ENCODE measurements at regions not wholly inside any gene's neighbourhood (a gene's known extent, or its start where the extent isn't known, plus 50 kb on each side); places are given as distances from the start of the nearest gene placed in this dataset.

- H3K9me3 ChIP-seq: no peaks in the 10 kb centered on the region
- WGBS, 5 donors: 60 to 94% (median 83%) methylated on average over 3 of the region's 3 CpGs
Observed at GRCh38 chr2:22616031-22616430, 768.9 kb upstream of the KLHL29 start.

GRCh38 chr2:22623620-22624019 is 761.4 kb upstream of the KLHL29 start:
- 50 to 75% (median 69%) methylated on average over 3 of the region's 3 CpGs for WGBS, 5 donors
- TF ChIP-seq POLR2A (IDR thresholded peaks at IDR 0.05): no peak
- TF ChIP-seq EP300 (IDR thresholded peaks at IDR 0.05): no peak
- no peak for TF ChIP-seq CTCF (IDR thresholded peaks at IDR 0.05)
- no peak for TF ChIP-seq POLR2AphosphoS5 (IDR thresholded peaks at IDR 0.05)
- intact Hi-C loops (cut with DNase I; ENCODE audit: low total_unique reads): no loop called here

More at GRCh38 chr2:22616031-22616430, 768.9 kb upstream of the KLHL29 start:
- Histone ChIP-seq H3K4me3 (no peak overlapping the region), H3K27ac (no peak overlapping the region), H3K4me1 (no peaks in the 10 kb centered on the region), H3K36me3 (no peaks in the 10 kb centered on the region), H3K27me3 (no peaks in the 10 kb centered on the region)
- intact Hi-C loops (cut with DNase I; ENCODE audit: low total_unique reads): no loop called here
- no peak for DNase-seq
- TF ChIP-seq EP300 (IDR thresholded peaks at IDR 0.05) (no peak), POLR2AphosphoS5 (IDR thresholded peaks at IDR 0.05) (no peak), POLR2A (IDR thresholded peaks at IDR 0.05) (no peak), CTCF (IDR thresholded peaks at IDR 0.05) (no peak)

GRCh38 chr2:22626621-22627020 is 758.4 kb upstream of the KLHL29 start:
- DNase-seq: no peak
- no peaks in the 10 kb centered on the region for H3K9me3 ChIP-seq
- no peak overlapping the region for H3K27ac ChIP-seq
- no peak overlapping the region for H3K4me3 ChIP-seq
- no peaks in the 10 kb centered on the region for H3K27me3 ChIP-seq
- 31 to 51% (median 42%) methylated on average over 2 of the region's 2 CpGs for WGBS, 5 donors
- no peak for TF ChIP-seq EP300 (IDR thresholded peaks at IDR 0.05)
- no peak for TF ChIP-seq POLR2AphosphoS5 (IDR thresholded peaks at IDR 0.05)
- TF ChIP-seq CTCF (IDR thresholded peaks at IDR 0.05): no peak
- TF ChIP-seq POLR2A (IDR thresholded peaks at IDR 0.05): no peak
- intact Hi-C loops (cut with DNase I; ENCODE audit: low total_unique reads): no loop called here
- H3K36me3 ChIP-seq: no peaks in the 10 kb centered on the region
- H3K4me1 ChIP-seq: no peaks in the 10 kb centered on the region

More at GRCh38 chr2:22623620-22624019, 761.4 kb upstream of the KLHL29 start:
- DNase-seq: no peak
- H3K27ac ChIP-seq: no peak overlapping the region
- H3K4me1 ChIP-seq: no peaks in the 10 kb centered on the region
- no peak overlapping the region for H3K4me3 ChIP-seq
- H3K9me3 ChIP-seq: no peaks in the 10 kb centered on the region
- no peaks in the 10 kb centered on the region for H3K27me3 ChIP-seq
- no peaks in the 10 kb centered on the region for H3K36me3 ChIP-seq

- Histone ChIP-seq H3K4me3 (no peak overlapping the region), H3K4me1 (no peaks in the 10 kb centered on the region), H3K27ac (no peak overlapping the region), H3K9me3 (no peaks in the 10 kb centered on the region), H3K36me3 (no peaks in the 10 kb centered on the region), H3K27me3 (no peaks in the 10 kb centered on the region)
- WGBS, 5 donors: 59 to 87% (median 80%) methylated on average over 2 of the region's 2 CpGs
- TF ChIP-seq EP300 (IDR thresholded peaks at IDR 0.05) (no peak), CTCF (IDR thresholded peaks at IDR 0.05) (no peak), POLR2AphosphoS5 (IDR thresholded peaks at IDR 0.05) (no peak), POLR2A (IDR thresholded peaks at IDR 0.05) (no peak)
- intact Hi-C loops (cut with DNase I; ENCODE audit: low total_unique reads): no loop called here
- peak in 1 of 2 donors; percentile 8 for DNase-seq
Observed at GRCh38 chr2:22628221-22628620, 756.8 kb upstream of the KLHL29 start.
